SU-DHL-6 (cell line): ENCODE measurements at regions not wholly inside any gene's neighbourhood (a gene's known extent, or its start where the extent isn't known, plus 50 kb on each side); places are given as distances from the start of the nearest gene placed in this dataset.

Experiments
- H2AFZ ChIP-seq: fragments of 200-600 bp; sonication (generic); 2 replicates; pipeline ENCODE4 v1.6.1; 2014; ENCODE audit warnings: low read depth, mild to moderate bottlenecking, moderate library complexity, mixed read lengths, antibody characterized with exemption, low read length; ENCODE audit not compliant: severe bottlenecking
- H3F3A ChIP-seq: fragments of 200-600 bp; shearing (Covaris generic); 2 replicates; pipeline ENCODE4 v1.6.0; 2016; ENCODE audit warnings: antibody characterized with exemption, mild to moderate bottlenecking; ENCODE audit not compliant: insufficient read depth
- H3K27ac ChIP-seq: fragments of 200-600 bp; sonication (generic); 2 replicates; pipeline ENCODE4 v1.5.1; 2016; ENCODE audit warnings: low read depth, mild to moderate bottlenecking, low read length, moderate library complexity, mixed read lengths
- H3K27me3 ChIP-seq: fragments of 200-600 bp; sonication (generic), shearing (Covaris generic); 2 replicates; pipeline ENCODE4 v1.6.0; 2014; ENCODE audit warnings: mild to moderate bottlenecking, low read length
- H3K36me3 ChIP-seq: fragments of 200-600 bp; sonication (generic); 2 replicates; pipeline ENCODE4 v1.6.1; 2014; ENCODE audit warnings: mild to moderate bottlenecking, low read length, mixed read lengths
- H3K4me2 ChIP-seq: fragments of 300-600, 200-600 bp; shearing (Covaris generic), sonication (generic); 2 replicates; pipeline ENCODE4 v1.6.0; 2014; ENCODE audit warnings: low read length, low read depth, mild to moderate bottlenecking; ENCODE audit not compliant: poor library complexity, severe bottlenecking
- H3K4me3 ChIP-seq: fragments of 200-600 bp; sonication (generic); 2 replicates; pipeline ENCODE4 v1.5.1; 2014; ENCODE audit warnings: antibody characterized with exemption, low read length, mild to moderate bottlenecking, mixed read lengths; ENCODE audit not compliant: insufficient read depth, poor library complexity, severe bottlenecking
- H3K79me2 ChIP-seq: fragments of 200-600 bp; sonication (generic); 2 replicates; pipeline ENCODE4 v1.6.1; 2014; ENCODE audit warnings: mild to moderate bottlenecking, low read length, moderate library complexity; ENCODE audit not compliant: insufficient read depth
- H3K9ac ChIP-seq: fragments of 200-600 bp; sonication (generic); 2 replicates; pipeline ENCODE4 v1.7.0; 2014; ENCODE audit warnings: mild to moderate bottlenecking, low read length
- H3K9me2 ChIP-seq: fragments of 200-600 bp; sonication (generic); replicated peaks from 2 replicates; pipeline ENCODE4 v1.6.1; 2014; ENCODE audit warnings: low read length; ENCODE audit not compliant: insufficient read depth
- H3K9me3 ChIP-seq: fragments of 200-600 bp; sonication (generic); 2 replicates; pipeline ENCODE4 v1.6.1; 2014; ENCODE audit warnings: low read length, mixed read lengths; ENCODE audit not compliant: insufficient read depth
- H4K20me1 ChIP-seq: fragments of 200-600 bp; sonication (generic); 2 replicates; pipeline ENCODE4 v1.6.1; 2014; ENCODE audit warnings: low read depth, mild to moderate bottlenecking, antibody characterized with exemption, low read length, moderate library complexity, mixed read lengths
- CTCF ChIP-seq: fragments of 200-600 bp; sonication (generic); IDR thresholded peaks from one replicate; pipeline ENCODE4 v1.5.1; 2017; ENCODE audit warnings: antibody characterized with exemption, mild to moderate bottlenecking, low read length, moderate library complexity; ENCODE audit not compliant: insufficient read depth, poor library complexity, severe bottlenecking
- EZH2phosphoT487 ChIP-seq: fragments of 200-600 bp; sonication (generic), shearing (Covaris generic); conservative IDR thresholded peaks from 2 replicates; pipeline ENCODE4 v1.6.1; 2018; ENCODE audit warnings: mild to moderate bottlenecking, antibody characterized with exemption, low read length, moderate library complexity, mixed read lengths

- H3K9ac ChIP-seq, result no peak overlapping the region
- no peaks in the 10 kb centered on the region for H3K36me3 ChIP-seq
- H3K9me3 ChIP-seq, result no peaks in the 10 kb centered on the region
- H3K79me2 ChIP-seq, result no peaks in the 10 kb centered on the region
- TF ChIP-seq EZH2phosphoT487 (no peak), CTCF (no peak)
- no peak overlapping the region for H2AFZ ChIP-seq
- no peak overlapping the region for H3K27ac ChIP-seq
- no peaks in the 10 kb centered on the region for H3K9me2 ChIP-seq
- H4K20me1 ChIP-seq, result no peaks in the 10 kb centered on the region
- no peak overlapping the region for H3K4me3 ChIP-seq
- H3K27me3 ChIP-seq, result no peaks in the 10 kb centered on the region
- no peak overlapping the region for H3K4me2 ChIP-seq
- H3F3A ChIP-seq, result no peaks in the 10 kb centered on the region
Measured at GRCh38 chr16:73415286-73415685, 367.4 kb upstream of the ZFHX3 start.

- H3K27me3 ChIP-seq, result no peaks in the 10 kb centered on the region
- H3K9me3 ChIP-seq, result no peaks in the 10 kb centered on the region
- no peaks in the 10 kb centered on the region for H3F3A ChIP-seq
- H3K9me2 ChIP-seq, result no peaks in the 10 kb centered on the region
- no peaks in the 10 kb centered on the region for H3K79me2 ChIP-seq
- H3K27ac ChIP-seq, result no peak overlapping the region
- H3K4me2 ChIP-seq, result no peak overlapping the region
- no peak overlapping the region for H3K4me3 ChIP-seq
- no peaks in the 10 kb centered on the region for H3K36me3 ChIP-seq
- no peaks in the 10 kb centered on the region for H4K20me1 ChIP-seq
- no peak overlapping the region for H3K9ac ChIP-seq
- TF ChIP-seq CTCF (no peak), EZH2phosphoT487 (no peak)
- H2AFZ ChIP-seq, result no peak overlapping the region
Measured at GRCh38 chr16:73414638-73415037, 366.7 kb upstream of the ZFHX3 start.

- Histone ChIP-seq H3K9me2 (no peaks in the 10 kb centered on the region), H3K4me2 (no peak overlapping the region), H3K27ac (no peak overlapping the region), H3K27me3 (no peaks in the 10 kb centered on the region), H4K20me1 (no peaks in the 10 kb centered on the region), H3K9ac (no peak overlapping the region), H3K4me3 (no peak overlapping the region), H3K9me3 (no peaks in the 10 kb centered on the region), H3K36me3 (no peaks in the 10 kb centered on the region), H3K79me2 (no peaks in the 10 kb centered on the region), H2AFZ (no peak overlapping the region), H3F3A (no peaks in the 10 kb centered on the region)
- TF ChIP-seq CTCF (no peak), EZH2phosphoT487 (no peak)
Measured at GRCh38 chr16:73413830-73414190, 365.9 kb upstream of the ZFHX3 start.
